Activated CD4-positive, alpha-beta T cell treated with anti-CD3 and anti-CD28 coated beads, Interleukin-2, amount 50 U/mL, for 48 hours (primary cell): ENCODE measurements at regions not wholly inside any gene's neighbourhood (a gene's known extent, or its start where the extent isn't known, plus 50 kb on each side); places are given as distances from the start of the nearest gene placed in this dataset.

Source experiments
- DNase-seq, 2 experiments: peaks; one replicate each; pipeline ENCODE4 v3.0.0-alpha.2; 2020

- no peak for DNase-seq
Observed at GRCh38 chr13:106744516-106744915, 176.6 kb upstream of the ARGLU1 start.

DNA sequence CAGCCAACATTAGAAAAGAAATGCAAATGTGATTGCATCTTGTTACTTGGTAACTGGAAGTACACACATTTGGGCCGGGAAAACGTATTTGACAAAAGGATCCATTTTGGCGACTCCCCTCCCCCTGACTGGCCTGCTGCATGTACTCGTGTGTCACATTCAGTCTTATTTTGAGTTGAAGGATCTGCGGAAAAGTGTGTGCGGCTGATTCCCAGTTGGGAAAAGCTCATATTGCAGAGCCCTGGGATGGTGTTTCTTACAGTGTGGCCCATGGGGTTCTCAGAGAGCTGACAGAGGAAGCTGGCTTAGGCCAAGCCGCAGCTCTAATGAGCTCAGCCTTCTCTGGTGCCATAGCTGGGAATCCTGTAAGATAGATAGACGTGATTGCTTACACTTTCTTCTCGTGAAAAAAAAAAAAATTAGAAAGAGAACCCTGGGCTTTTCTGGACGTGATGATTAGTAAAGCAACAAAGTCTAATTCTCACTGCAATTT, 170.3 kb upstream of the ARGLU1 start:
- DNase-seq = no peak

DNA sequence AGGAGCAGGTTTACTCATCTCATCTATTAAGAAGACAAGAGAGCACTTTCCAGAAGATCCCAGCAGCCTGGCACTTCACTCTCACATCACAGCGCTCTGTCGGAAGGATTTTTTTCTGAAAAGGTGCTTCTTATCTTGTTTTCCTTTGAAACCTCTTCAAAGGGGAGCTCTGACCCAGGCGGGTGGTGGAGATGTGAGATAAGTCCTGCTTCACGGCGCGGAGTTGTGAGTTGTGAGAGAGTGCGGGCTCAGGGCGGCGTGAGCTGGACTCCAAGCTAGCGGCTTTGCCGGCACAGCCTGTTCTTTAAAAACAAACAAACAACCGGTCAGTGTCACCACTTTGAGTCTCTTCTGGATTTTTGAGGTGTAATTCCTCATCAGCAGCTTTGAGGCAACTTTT, 169.0 kb upstream of the ARGLU1 start:
- DNase-seq = no peak

GRCh38 chr13:106734198-106734597, 166.3 kb upstream of the ARGLU1 start:
- DNase-seq = no peak

GRCh38 chr13:106723036-106723435, 155.1 kb upstream of the ARGLU1 start:
- no peak for DNase-seq

DNA sequence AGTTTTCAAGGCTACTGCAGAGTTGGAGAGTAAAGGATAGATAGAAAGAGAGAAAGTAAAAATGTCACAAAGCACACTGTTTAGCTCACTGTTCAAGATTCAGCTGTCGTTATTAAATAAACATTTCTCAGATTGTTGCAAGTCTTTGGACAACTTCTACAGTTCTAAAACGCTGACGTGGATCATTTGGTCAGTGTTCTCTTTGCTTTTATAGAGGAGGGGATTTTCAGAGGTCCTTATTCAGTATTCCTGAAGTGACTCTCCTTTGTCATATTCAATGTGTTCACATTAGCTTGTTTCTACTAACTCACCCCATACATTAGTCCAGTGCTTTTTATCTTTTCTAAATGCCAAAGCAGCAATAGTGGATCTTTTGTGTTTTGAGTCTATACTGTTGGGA, 154.7 kb upstream of the ARGLU1 start:
- no peak for DNase-seq

DNA sequence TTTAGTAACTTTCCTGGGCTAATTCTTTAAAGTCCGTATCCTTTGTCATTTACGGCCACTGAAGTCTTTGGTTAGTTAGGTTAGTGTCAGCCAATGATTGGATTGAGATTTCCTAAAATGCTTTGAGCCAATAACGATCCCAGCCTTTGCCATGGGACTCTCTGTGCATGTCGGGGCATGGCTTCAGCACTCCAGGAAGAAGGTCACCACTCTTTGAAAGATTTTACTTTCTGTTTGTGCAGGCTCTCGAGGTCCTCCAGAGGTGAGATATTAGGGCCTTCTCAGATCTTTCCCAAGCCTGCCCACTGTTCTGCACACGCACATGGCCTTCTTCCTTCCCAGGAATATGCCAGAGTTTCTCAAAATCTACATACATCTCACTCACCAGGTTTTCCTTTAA, 153.7 kb upstream of the ARGLU1 start:
- no peak for DNase-seq

DNA sequence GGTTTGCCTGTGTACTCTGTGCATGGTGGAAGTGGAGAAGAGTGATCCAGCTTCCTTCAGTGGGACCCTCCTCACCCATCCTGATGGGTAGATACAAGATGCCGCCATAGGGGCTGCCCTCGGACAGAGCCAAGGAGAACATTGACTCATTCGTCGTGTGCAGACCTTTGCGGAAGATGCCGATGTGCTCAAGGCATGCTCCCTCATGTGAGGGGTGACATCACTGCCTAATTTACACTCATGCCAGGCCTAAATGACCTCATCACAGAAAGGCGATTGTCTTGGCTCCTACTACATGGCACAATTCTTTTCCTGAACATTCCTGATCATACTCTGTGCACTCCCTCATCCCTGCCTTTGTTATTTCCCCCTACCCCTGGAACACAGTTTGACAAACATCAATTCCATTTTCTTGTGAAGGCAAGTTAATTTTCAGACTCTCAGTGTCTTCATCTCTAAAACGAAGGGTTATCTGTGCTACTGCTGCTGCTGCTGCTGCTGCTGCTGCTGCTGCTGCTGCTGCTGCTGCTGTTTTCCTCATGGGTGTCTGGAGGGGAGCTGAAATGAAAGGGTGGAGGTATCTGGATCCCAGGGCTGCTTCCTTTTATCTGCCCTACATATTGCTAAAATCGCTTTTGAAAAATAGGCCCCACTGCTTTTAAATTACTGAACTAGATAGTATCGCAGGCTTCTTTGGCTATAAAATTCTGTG, 146.5 kb upstream of the ARGLU1 start:
- no peak for DNase-seq

DNA sequence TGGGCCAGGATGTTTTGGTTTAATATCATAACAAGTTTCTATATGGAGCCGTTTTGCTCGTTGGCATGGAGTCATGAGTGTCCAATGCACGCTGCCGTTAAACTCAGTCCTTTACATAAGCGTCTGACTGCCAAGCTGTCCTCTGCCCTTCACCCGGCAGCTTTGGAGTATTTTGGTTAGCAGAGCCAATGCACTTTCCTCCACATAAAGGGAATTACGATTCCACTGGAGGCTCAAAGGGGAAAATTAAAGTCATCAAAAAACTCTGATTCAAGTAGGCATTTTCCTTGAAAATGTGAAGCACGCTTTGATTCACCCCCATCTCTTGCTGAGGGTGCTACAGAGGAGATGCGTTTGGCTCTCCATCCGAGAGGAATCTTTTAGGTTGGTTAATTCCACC, 144.4 kb upstream of the ARGLU1 start:
- DNase-seq = no peak

DNA sequence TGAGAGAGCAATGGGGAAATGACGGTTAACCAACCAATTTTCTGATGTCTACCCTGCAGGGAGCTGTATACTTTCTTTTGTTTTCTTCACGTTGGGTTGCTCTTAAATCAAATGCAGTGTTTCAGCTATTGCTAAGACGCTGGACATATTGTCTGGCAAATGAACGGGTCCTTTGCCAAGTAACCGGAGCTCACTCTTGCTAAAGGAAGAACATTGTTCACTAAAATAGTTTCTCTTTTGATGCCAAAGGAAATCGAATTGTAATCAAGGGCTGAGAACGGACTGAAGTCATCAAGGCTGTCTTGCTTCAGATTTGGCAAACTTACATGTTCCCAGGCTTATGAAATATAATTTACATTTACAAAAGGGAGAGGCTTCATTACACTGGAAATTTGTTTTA, 142.3 kb upstream of the ARGLU1 start:
- DNase-seq = no peak

DNA sequence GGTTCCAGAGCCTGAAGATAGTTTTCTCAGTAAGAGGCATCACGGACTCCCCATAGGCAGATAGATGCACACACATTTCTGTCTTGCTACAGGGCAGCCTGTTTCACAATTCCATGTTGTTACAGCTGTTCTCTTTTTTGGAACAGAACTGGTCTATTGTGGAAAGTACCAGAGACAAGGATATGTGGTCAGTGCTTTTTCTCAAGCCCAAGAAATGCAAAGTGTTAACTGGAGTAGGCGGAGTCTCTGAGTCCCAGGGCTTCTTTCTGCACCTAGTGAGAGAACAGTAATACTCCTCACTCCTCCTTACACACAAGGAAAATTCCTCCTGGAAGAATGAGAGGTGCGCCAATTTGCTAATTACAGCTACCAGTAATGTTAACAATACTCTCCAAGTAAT, 141.6 kb upstream of the ARGLU1 start:
- no peak for DNase-seq

DNA sequence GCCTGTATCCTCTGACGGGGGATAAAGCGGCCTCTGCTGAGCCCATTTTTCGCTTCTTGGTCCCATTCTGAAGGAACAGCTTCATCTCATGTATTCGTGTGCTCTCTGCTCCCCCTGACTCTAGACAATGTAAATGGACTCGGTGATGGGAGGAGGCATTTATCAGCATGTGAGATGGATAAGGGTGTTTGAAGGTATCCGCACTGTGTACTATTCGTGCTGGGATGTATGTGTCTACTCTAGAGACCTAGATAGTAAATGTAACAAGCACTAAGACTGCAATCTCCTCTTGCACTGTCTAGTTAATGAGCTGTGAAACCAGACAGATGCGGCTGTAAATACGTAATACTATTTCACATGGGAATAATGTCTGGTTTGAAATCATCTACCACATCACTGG, 134.6 kb upstream of the ARGLU1 start:
- no peak for DNase-seq

DNA sequence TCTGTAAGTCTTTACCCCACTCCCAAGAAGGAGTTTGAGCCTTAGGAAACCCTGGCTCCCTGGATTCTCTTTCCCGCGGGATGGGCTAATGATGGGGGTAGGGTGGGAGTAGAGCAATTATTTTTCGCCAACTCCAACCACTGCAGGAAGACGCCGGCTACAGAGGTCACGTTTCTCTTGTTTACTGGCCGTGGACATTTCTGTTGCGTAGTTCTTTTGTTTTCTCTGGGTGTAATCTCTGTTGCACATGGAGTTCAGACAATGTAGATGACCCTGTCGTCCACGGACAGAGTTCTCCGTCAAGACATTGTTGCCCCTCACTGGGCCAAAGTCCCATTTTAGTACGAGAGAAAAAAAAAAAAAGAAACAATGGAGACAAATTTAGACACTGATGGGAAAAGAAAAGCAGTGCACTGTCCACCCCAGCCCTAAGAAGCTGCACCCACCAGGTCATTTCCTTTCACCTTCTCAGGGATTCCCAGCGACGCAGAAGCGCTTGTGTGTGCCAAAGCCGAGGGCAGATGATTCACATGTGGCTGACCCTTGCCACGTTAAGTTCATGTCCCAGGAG, 133.9 kb upstream of the ARGLU1 start:
- no peak for DNase-seq

DNA sequence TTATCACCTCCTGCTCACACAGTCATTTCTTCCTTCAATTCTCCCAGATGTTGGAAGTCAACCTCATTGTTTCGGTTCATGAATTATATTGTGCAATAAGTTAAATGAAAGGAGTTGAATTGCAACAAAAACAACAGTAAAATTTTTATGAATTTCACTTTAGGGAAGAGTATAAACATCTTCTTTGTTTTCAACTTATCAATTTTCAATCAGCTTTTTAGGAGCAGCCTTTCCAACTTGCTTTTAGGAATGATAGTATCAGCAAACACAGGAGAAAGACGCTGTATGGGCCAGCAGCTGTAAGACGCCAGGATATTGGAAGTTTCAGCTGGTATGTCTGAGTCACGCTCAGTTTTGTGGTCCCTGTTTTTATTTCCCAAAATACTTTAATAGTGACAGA, 132.5 kb upstream of the ARGLU1 start:
- no peak for DNase-seq

GRCh38 chr13:106700007-106700406, 132.1 kb upstream of the ARGLU1 start:
- no peak for DNase-seq

GRCh38 chr13:106699311-106699710, 131.4 kb upstream of the ARGLU1 start:
- no peak for DNase-seq

GRCh38 chr13:106696719-106697118, 128.8 kb upstream of the ARGLU1 start:
- DNase-seq = no peak

DNA sequence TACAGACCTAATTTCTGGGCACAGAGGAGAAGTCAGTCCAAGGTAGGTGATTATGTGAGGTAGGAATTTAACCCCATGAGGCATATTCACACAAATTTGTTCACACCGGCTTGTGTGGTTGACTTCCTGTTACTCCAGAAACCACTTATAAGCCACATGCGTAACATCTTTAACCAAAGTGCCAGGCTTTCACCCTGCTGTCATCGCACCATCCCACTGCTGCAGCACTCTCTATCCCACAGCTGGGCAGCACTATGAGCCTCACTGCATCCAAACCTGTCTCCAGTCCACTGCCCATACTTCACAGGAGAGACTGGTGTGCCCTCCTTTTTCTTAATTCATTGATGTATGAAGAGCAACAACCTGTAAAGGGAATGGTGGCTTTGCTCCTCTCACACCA, 128.2 kb upstream of the ARGLU1 start:
- no peak for DNase-seq

DNA sequence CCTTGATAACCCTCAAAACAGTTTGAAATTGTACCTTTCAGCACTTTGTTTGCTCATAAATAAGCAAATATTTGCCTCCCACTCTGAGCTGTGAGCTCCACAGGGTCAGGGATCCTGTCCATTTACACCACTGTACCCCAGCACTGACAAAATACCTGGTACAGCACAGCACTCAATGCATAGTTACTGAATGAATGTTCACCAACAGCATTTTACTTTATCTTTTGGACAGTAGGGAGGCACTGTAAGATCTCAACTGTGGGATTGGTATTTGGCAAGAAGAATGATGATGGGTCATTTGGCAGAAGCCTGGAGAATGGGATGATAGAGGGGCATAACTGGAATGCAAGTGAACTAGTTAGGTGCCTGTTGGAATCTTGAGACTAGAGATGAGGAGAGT, 127.2 kb upstream of the ARGLU1 start:
- no peak for DNase-seq

DNA sequence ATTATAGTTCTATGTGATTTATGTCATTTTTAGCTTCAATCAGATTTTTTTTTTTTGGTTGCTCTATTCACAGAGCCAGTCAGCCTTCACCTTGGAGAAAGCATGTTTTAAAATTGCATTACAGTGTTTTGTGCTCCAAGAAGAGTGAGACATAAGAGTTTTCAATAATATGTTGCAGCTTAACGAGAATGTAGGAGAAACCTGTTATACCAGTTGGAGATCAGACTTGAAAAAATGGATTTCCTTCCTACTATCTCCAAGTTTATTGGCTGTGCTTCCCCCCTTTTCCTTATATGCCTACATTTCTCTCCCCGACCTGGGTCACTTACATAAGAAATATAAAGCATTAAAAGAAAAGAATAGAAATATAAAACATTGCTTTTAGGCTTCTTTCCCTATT, 123.9 kb upstream of the ARGLU1 start:
- DNase-seq = no peak

GRCh38 chr13:106691341-106691740, 123.4 kb upstream of the ARGLU1 start:
- no peak for DNase-seq

GRCh38 chr13:106690779-106691178, 122.8 kb upstream of the ARGLU1 start:
- no peak for DNase-seq

GRCh38 chr13:106689906-106690305, 122.0 kb upstream of the ARGLU1 start:
- DNase-seq = no peak

DNA sequence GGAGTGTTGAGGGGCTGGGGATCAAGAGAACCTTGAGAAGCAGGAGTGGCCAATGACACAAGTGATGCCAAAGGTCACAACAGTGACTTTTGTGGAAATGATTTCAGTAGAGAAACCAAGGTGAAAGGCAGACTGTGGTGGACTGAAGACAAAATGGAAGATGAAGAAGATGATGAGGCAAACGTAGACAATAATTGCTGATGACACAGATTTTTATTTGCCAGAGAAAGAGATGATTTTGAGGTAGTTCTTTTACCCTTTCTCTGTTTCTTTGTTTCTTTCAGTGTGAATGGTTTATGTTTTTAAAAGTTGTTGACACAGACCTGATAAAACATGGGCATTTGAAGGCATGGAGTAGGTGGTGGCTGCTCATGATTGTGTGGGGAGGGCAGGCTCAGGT, 121.0 kb upstream of the ARGLU1 start:
- DNase-seq = no peak

DNA sequence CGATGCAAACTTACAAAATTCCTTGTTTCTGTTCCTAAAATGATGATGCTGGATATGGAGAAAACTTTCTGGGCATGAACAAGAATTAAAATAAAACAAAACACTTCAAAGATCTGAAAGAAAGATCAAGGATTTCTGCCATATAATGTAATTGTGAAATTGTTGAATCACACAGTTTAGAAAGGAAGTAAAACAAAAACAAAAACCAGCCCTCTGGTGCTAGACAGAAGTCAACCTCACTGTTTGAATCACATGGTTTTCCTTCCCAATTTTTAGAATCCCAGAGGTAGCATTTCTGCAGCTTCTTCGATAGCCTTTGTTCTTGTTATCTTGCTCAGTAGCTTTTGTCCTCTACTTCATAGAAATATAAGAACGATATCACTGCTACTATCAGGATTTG, 118.2 kb upstream of the ARGLU1 start:
- DNase-seq = no peak
